Panc1 (cell line): ENCODE measurements at regions not wholly inside any gene's neighbourhood (a gene's known extent, or its start where the extent isn't known, plus 50 kb on each side); places are given as distances from the start of the nearest gene placed in this dataset.

Experiments used
- CTCF ChIP-seq: fragments of 450-650 bp; IDR thresholded peaks from 2 replicates; pipeline ENCODE4 v1.5.1; 2017; ENCODE audit warnings: mild to moderate bottlenecking
- POLR2AphosphoS5 ChIP-seq: IDR thresholded peaks from 2 replicates; pipeline ENCODE4 v1.6.1; 2012; ENCODE audit warnings: mild to moderate bottlenecking, low read depth, low read length, moderate library complexity

DNA sequence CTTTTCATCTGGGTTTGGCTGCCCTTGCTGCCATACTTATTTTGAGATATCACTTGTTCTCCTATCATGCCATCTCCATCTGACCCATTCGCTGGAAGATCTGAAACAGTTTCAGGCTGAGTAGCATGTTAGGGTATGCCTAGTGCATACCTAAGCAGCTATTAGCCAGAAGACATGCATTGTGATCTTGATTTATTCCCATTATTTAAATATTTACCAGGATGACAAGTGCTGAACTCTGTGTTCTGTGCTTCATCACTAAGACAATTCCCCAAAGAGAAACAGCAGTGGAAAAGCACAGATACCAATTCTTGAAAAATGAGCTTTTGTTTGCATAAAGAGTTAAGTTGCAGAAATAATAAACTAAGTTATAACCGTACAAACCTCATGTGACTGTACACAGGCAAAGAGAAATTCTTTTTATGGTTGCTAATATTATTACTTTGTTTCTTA lies 271.0 kb upstream of the ARSJ start:
- no peak for TF ChIP-seq POLR2AphosphoS5
- TF ChIP-seq CTCF: no peak
